ENCODE measurements at regions not wholly inside any gene's neighbourhood (a gene's known extent, or its start where the extent isn't known, plus 50 kb on each side); places are given as distances from the start of the nearest gene placed in this dataset.

GRCh38 chr6:74319292-74319691, 623.3 kb downstream of the CD109 start:
- Mint-ChIP-seq H3K27me3 (ENCODE audit: insufficient read depth, unreplicated experiment) (no peaks in the 10 kb centered on the region), H3K4me1 (ENCODE audit: insufficient read depth, unreplicated experiment) (peaks cover 7% of the 10 kb centered on the region), H3K27ac (ENCODE audit: low read depth, unreplicated experiment) (no peak overlapping the region), H3K9me3 (ENCODE audit: unreplicated experiment) (peaks cover 15% of the 10 kb centered on the region), H3K4me3 (ENCODE audit: unreplicated experiment) (no peak overlapping the region), H3K36me3 (ENCODE audit: insufficient read depth, unreplicated experiment) (no peaks in the 10 kb centered on the region)
- intact Hi-C loops (cut with micrococcal nuclease), result no loop called here
- no peak for TF ChIP-seq CTCF (IDR thresholded peaks at IDR 0.05; ENCODE audit: unreplicated experiment)
- no peak for DNase-seq (ENCODE audit: unreplicated experiment)
- CTCF ChIA-PET, result interaction anchor here (0.8 to 1.3 kb wide), 2 partner anchors 9 to 21 kb away, joined by 5 to 6 read pairs; no protein-coding TSS in a partner anchor
- POLR2A ChIA-PET, result no interaction called here
- BruUV-seq (replicated peaks), result no TSS peak

- CTCF ChIA-PET, result interaction anchor here (0.8 to 1.3 kb wide), 2 partner anchors 10 to 21 kb away, joined by 5 to 6 read pairs; no protein-coding TSS in a partner anchor
Measured at GRCh38 chr6:74318738-74319137, 622.7 kb downstream of the CD109 start.

GRCh38 chr6:74312081-74312480, 616.1 kb downstream of the CD109 start:
- no peak for DNase-seq (ENCODE audit: unreplicated experiment)
- BruUV-seq (replicated peaks), result no TSS peak
- CTCF ChIA-PET, result interaction anchor here (1.4 to 1.6 kb wide), 2 partner anchors 31 to 342 kb away, joined by 3 read pairs; no protein-coding TSS in a partner anchor
- Mint-ChIP-seq H3K36me3 (ENCODE audit: insufficient read depth, unreplicated experiment) (no peaks in the 10 kb centered on the region), H3K4me1 (ENCODE audit: insufficient read depth, unreplicated experiment) (peaks cover 7% of the 10 kb centered on the region), H3K9me3 (ENCODE audit: unreplicated experiment) (peaks cover 14% of the 10 kb centered on the region), H3K27ac (ENCODE audit: low read depth, unreplicated experiment) (no peak overlapping the region), H3K27me3 (ENCODE audit: insufficient read depth, unreplicated experiment) (no peaks in the 10 kb centered on the region), H3K4me3 (ENCODE audit: unreplicated experiment) (no peak overlapping the region)
- POLR2A ChIA-PET, result no interaction called here
- no peak for TF ChIP-seq CTCF (IDR thresholded peaks at IDR 0.05; ENCODE audit: unreplicated experiment)
- intact Hi-C loops (cut with micrococcal nuclease), result no loop called here

More at GRCh38 chr6:74318738-74319137, 622.7 kb downstream of the CD109 start:
- BruUV-seq (replicated peaks), result no TSS peak
- Mint-ChIP-seq H3K27me3 (ENCODE audit: insufficient read depth, unreplicated experiment) (no peaks in the 10 kb centered on the region), H3K9me3 (ENCODE audit: unreplicated experiment) (peaks cover 15% of the 10 kb centered on the region), H3K36me3 (ENCODE audit: insufficient read depth, unreplicated experiment) (no peaks in the 10 kb centered on the region), H3K27ac (ENCODE audit: low read depth, unreplicated experiment) (no peak overlapping the region), H3K4me1 (ENCODE audit: insufficient read depth, unreplicated experiment) (peaks cover 7% of the 10 kb centered on the region), H3K4me3 (ENCODE audit: unreplicated experiment) (no peak overlapping the region)
- intact Hi-C loops (cut with micrococcal nuclease), result no loop called here
- no peak for DNase-seq (ENCODE audit: unreplicated experiment)
- no peak for TF ChIP-seq CTCF (IDR thresholded peaks at IDR 0.05; ENCODE audit: unreplicated experiment)
- POLR2A ChIA-PET, result no interaction called here

- CTCF ChIA-PET, result interaction anchor here (1.4 kb wide), 1 partner anchor 342 kb away, joined by 3 read pairs; no protein-coding TSS in a partner anchor
- Mint-ChIP-seq H3K27ac (ENCODE audit: low read depth, unreplicated experiment) (no peak overlapping the region), H3K4me1 (ENCODE audit: insufficient read depth, unreplicated experiment) (peaks cover 7% of the 10 kb centered on the region), H3K27me3 (ENCODE audit: insufficient read depth, unreplicated experiment) (no peaks in the 10 kb centered on the region), H3K36me3 (ENCODE audit: insufficient read depth, unreplicated experiment) (no peaks in the 10 kb centered on the region), H3K4me3 (ENCODE audit: unreplicated experiment) (no peak overlapping the region), H3K9me3 (ENCODE audit: unreplicated experiment) (peaks cover 7% of the 10 kb centered on the region)
- intact Hi-C loops (cut with micrococcal nuclease), result no loop called here
- no peak for TF ChIP-seq CTCF (IDR thresholded peaks at IDR 0.05; ENCODE audit: unreplicated experiment)
- POLR2A ChIA-PET, result no interaction called here
- no TSS peak for BruUV-seq (replicated peaks)
- no peak for DNase-seq (ENCODE audit: unreplicated experiment)
Measured at GRCh38 chr6:74311431-74311830, 615.4 kb downstream of the CD109 start.
